Middle frontal gyrus (tissue), 1 donor: ENCODE measurements at regions not wholly inside any gene's neighbourhood (a gene's known extent, or its start where the extent isn't known, plus 50 kb on each side); places are given as distances from the start of the nearest gene placed in this dataset.
"Not testable (repeated sequence)": the region's sequence is repeated elsewhere in the genome, so short reads cannot be mapped to it uniquely, and the experiment has no call there.

Source experiments
- DNase-seq: peaks from one replicate; pipeline ENCODE4 v3.0.0-alpha.2; 2015; ENCODE audit warnings: low spot score; ENCODE audit errors: extremely low spot score

- no peak for DNase-seq
Observed at GRCh38 chr11:45754741-45755140, 50.2 kb upstream of the SLC35C1 start.

DNA sequence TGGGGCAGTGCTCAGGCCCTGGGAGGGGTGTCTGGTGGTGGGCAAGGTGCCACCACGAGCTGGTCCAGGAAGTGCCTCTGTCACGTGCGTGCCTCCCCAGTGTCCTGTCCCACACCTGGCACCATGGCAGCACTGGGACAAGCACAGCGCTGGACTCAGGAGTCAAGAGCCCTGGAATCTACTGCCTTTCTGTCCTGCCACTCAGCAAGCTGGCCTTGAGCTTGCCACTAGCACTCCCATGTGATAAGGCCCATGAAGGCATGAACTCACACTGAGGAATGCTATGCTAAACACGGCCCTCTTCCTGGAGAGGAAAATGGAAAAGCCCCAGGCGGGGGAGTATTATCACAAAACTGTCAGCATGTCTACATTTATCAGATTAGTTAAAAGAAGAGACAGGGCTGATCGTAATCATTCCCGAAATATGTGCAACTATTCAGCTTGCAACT lies 50.7 kb upstream of the SLC35C1 start:
- DNase-seq: no peak

DNA sequence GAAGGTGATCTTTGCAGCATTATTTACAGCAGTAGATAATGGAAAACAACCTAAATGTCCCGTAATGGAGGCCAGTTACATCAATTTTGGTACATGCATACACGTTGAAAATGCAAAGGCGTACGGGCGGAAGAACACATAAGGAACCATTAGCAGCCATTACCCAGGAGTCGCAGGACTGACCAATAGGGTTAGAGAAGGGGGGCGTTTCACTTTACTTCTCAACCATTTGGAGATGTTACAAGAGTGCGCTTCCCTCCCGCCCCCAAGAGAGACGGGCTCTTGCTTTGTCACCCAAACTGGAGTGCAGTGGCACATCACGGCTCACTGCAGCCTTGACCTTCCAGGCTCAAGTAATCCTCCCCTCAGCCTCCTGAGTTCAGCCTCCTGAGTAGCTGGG lies 52.8 kb upstream of the SLC35C1 start:
- no peak for DNase-seq

DNA sequence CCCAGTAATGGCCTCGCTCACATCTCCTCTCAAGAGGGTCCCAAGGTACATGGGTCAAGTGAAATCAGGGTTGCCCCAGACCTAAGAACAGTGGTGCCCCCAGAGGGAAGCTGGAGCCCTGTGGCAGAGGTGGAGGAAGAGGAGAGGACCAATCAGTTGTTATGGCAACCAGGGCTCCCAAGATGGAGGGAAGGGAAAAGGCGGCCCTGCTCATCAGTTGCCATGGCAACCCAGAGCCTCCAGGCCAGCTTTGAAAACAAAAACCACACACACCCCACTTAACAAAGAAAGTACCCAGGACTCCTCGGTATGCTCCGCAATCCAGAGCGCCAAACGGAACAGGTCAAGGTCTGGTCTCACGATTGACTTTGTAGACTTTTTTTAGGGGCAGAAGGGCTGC lies 53.5 kb upstream of the SLC35C1 start:
- DNase-seq: peak; percentile 48

DNA sequence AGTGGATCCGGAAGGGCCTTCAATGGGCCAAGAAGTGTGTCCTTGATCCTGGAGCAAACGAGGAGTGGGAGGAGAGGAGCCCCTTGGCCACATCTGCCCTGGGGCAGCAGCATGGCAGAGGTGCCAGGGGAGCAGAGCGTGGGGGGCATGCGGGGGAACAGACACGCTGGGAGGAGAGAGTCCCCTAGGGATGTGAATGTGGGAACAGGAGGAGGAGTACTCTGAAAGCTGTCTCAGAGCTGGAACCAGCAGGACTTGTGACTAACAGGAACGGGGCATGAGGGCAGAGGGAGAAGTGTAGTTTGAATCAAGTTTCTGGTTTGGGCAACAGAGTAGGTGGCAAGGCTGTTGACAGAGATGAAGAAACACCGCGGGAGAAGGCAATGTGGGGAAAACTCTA lies 54.5 kb upstream of the SLC35C1 start:
- no peak for DNase-seq

GRCh38 chr11:45748801-45749200 lies 56.1 kb upstream of the SLC35C1 start:
- DNase-seq: no peak

GRCh38 chr11:45745065-45745811 lies 59.7 kb upstream of the SLC35C1 start:
- peak; percentile 9 for DNase-seq

GRCh38 chr11:45743556-45744468 lies 61.1 kb upstream of the SLC35C1 start:
- no peak for DNase-seq

DNA sequence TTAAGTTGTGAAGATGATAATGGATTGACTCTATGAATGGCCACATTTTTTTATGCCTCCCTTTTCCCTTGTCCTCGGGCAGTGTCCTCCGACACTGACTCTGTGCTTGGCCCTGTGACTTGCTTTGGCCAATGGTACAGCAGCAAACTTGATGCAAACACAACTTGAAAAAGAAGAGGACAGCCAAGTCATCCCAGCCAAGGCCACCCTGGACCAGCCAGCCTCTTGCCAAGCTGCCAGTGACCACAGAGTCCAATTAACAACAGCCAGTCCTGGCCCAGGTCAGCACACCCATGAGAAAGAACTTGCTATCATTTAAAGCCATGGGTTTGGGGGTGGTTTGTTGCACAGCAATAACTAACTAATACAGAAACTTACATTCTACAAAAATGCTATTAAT lies 63.4 kb upstream of the SLC35C1 start:
- no peak for DNase-seq

- DNase-seq: no peak
Observed at GRCh38 chr11:45741032-45741431, 63.9 kb upstream of the SLC35C1 start.

- no peak for DNase-seq
Observed at GRCh38 chr11:45739866-45740265, 65.1 kb upstream of the SLC35C1 start.

DNA sequence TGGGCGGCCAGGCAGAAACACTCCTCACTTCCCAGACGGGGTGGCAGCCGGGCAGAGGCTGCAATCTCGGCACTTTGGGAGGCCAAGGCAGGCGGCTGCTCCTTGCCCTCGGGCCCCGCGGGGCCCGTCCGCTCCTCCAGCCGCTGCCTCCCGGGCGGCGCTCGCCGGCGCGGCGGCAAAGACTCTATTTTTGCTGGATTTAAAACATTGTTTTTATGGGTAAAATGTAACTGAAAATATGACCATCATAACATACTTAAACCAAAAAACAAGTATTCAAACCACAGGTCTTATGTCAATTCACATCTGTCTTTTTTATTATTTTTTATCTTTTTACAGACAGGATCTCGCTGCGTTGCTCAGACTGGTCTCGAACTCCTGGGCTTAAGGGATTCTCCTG lies 65.9 kb upstream of the SLC35C1 start:
- not testable (repeated sequence) for DNase-seq

GRCh38 chr11:45738194-45738593 lies 66.8 kb upstream of the SLC35C1 start:
- not testable (repeated sequence) for DNase-seq

DNA sequence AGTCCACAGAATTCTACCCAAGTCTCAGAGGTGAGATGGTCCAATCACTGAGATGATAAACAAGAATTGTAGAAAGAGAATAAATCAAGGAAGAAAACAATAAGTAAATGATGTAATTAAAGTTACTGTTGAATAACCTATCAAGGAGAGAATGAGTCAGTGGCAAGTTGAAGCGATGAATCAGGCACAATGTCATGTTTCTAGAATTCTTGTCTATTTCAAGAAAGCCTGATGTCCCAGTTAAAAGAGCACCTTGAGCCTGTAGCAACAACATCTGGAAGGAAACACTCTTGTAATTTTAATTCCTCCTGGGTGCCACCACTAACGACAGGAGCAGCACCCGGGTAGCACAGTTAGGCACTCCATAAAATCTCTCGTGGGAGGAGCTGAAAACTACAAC lies 67.9 kb upstream of the SLC35C1 start:
- DNase-seq: no peak

DNA sequence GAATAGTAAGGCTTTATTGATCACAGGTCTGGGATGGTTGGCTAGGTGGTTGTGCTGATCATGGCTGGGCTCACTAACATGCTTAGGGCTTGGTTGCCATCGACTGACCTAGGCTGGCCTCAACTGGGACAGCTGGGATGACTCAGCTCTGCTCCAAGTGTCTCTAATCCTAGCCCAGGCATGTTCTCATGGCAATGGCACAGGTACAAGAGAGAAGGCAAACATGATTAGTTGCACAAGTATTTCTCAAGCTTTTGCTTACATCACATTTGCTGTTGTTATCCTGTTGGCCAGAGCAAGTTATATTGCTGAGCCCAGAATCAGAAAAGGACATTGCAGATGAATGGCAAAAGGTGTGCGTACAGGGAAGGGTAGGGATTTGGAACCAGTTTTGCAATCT lies 68.5 kb upstream of the SLC35C1 start:
- DNase-seq: no peak

GRCh38 chr11:45733176-45733575 lies 67.8 kb upstream of the CHST1 start:
- no peak for DNase-seq

- no peak for DNase-seq
Observed at GRCh38 chr11:45732343-45732742, 66.9 kb upstream of the CHST1 start.

- DNase-seq: not testable (repeated sequence)
Observed at GRCh38 chr11:45731171-45731570, 65.7 kb upstream of the CHST1 start.

GRCh38 chr11:45730014-45730413 lies 64.6 kb upstream of the CHST1 start:
- no peak for DNase-seq

- no peak for DNase-seq
Observed at GRCh38 chr11:45726493-45727054, 61.2 kb upstream of the CHST1 start.

DNA sequence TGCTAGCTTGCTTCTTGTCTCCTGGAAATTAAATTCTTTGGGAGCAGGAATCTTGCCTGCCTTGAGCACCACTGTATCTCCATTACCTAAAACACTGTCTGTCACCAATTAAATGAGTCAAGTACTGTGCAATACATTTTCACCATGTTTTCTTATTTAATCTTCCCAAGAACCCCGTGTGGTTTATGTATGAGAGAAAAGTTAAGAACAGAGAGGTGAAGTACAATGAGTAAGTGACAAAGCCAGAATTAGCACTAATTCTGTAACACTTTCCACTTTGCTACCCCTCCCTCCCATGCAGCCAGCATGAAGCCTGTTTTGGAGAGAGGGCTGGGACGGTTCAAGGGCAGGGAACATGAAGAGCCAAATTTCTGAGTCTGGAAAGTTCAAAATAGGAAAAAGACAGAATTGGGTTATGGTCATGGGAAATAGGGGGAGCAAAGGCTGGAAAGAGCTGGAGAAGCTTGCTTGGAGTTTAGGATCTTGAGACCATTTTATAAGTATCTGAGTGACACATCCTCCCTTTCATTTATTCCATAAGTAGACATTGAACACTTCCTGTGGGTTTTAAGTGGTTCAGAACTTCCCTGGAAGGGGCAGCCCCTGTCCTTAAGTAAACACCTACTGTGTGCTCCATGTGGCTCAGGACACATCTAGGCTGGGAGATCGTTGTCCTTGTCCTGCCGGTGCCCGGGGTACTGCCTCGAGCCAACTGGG lies 60.5 kb upstream of the CHST1 start:
- DNase-seq: no peak

DNA sequence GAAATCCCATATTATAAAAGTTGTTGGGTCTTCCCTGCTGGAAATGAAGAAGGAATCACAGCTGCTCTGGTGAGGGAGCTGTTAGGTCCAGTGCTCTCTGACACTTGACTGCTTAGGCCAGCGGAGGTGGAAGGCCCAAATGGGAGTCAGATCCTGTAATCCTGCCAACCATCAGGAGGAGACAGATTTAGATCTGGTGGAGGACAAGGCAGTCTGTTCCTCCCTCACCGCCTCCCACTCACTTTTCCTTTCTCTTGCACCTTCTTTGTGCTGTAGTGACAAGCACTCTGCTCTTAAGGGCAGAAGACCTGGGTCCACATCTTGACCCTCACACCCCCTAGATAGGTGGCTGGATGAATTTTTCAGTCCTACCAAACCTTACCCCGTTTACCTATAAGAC lies 59.7 kb upstream of the CHST1 start:
- DNase-seq: no peak
